SKM-1 (cell line): ENCODE measurements at regions not wholly inside any gene's neighbourhood (a gene's known extent, or its start where the extent isn't known, plus 50 kb on each side); places are given as distances from the start of the nearest gene placed in this dataset.
A peak's percentile ranks its signal among the peaks of the same experiment; 100 is the strongest.
"Not testable (repeated sequence)": the region's sequence is repeated elsewhere in the genome, so short reads cannot be mapped to it uniquely, and the experiment has no call there.

Source experiments
- DNase-seq: peaks from one replicate; lab custom pipeline; 2025; ENCODE audit not compliant: unreplicated experiment; lab: John Stamatoyannopoulos, UW

DNA sequence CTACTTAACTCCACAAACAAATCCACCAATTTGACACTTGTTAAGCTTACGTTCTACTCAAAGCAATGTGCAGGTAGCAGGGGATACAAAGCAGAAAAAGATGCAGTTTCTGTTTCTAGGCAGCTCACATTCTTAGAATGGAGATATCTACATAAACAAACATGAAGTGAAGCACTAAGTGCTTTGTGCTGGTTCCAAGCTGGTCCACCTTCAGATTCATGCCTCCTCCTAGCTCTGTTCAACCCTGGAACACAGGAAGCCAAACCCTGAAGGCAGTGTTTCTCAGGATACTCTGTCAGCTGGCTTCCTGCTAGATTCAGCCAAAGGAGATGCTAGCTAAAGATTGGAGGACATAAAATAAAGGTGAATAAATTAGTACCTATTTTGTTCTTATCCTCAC lies 55.3 kb upstream of the NOL4 start:
- no peak for DNase-seq

DNA sequence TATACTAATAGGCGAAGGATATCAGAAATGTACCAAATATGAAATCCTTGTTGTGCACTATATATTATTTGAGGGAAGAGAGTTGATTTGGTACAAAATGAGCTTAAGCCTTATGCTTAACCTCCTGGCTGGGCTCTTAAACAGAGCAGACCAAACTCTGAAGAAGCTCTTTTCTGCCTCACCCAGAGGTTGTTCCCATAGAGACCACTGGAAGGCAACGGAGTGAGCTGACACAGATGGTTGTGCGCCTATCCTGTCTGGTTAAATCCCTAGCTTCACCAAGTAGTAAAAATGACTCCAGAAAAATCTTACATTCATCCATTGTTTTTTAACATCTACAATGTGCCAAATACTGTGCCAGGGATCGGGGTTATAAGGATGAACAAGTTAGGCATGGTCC lies 55.9 kb upstream of the NOL4 start:
- no peak for DNase-seq

DNA sequence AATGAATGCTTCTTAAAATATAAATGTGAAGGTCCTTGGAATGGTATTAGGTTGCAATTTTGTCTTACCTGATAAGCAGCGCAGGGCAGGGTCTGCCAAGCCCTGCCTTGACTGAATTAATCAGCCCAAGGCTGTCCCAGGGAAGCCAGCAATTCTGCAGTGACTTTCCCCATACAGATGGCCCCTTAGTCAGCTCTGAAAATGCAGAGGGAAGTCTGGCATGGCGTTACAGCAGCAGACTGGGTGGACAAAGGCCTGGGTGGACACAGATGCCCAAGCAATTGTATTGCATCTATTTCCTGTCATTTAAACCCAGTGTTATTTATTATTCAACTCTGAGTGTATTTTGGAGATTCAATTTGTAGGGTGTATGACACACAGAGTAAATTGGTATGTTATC lies 56.6 kb upstream of the NOL4 start:
- no peak for DNase-seq

DNA sequence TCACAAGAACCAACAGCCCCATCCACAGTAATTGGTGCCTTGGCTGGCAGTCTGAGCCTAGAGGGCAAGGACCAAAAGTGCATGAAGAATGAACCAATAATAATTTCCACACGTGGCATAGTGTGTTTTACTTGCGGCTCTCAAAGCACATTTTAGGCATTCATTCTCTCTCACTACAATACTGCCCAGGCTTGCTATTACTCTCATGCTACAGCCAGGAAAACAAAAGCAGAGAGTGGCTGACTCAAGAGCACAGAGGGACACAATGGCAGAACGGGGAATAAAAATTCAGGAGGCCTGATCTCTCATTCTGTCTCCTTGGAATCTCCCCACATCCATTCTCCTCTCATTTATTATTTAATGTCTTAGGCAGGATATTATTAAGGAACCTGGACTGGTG lies 57.0 kb upstream of the NOL4 start:
- DNase-seq: no peak

DNA sequence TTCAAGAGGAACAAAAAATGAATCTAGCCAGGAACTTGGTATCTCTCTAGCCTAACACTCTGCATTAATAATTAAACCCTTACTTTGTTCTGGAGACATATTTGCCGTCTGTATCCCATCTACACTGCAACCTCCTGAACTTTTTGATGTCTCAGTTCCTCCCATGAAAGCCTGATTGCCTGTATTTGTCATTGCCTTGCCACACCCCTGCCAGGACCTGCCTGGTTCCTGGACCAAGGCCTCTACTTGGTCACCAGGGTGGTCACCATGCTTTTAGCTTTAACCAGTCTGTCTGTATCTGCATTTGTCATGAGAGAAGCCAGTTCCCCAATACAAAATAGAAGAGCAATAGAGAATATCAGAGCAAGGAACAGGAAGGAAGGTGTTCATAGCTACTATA lies 58.8 kb upstream of the NOL4 start:
- DNase-seq: no peak

DNA sequence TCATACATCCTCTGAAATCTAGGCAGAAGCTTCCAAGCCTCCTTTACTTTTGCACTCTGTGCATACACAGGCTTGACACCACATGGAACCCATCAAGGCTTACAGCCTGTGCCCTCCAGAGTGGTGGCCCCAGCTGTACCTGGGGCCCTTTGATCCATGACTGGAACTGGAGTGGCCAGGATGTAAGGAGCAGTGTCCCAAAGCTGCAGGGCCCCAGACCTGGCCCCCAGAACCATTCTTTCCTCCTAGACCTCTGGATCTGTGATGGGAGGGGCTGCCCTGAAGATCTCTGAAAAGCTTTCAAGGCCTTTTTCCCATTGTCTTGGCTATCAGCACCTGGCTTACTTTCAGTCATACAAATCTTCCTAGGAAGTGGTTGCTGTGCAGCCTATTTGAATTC lies 63.1 kb upstream of the NOL4 start:
- DNase-seq: no peak

DNA sequence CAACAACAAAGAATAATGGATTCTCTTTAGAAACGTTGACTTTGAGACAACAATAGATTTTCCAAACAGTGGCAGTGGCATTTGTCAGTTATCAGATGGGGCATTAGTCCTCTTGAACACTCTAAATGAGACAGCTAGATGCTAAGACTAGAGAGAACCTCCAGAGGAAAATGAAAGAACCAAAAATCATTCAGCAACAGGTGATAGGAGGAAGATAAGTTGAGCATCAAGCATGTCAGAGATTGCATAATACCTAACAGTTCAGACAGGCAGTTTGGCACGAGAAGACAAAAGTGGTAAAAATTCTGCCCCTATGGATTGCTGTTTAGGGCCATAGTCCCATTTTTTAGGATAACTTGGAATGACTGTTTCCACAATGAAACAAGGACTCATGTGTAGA lies 67.9 kb upstream of the NOL4 start:
- no peak for DNase-seq

DNA sequence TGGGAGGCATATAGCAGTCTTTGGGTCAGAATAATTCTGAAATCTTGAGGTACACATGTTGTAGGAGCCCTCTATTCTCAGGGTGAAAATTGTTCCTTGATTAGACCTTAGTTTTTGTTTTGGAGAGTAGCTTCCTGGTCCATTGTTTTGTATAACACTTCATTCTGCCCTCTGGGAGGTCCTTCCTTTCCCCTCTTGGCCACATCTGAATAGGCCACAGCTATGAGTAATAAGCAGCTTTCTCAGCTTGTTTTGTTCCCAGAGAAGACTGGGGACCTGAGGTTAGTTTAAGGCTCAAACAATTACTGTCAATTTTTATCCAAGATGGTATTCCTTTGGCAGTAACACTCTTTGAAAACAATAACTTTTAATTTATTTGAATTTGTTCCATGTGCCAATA lies 72.6 kb upstream of the NOL4 start:
- no peak for DNase-seq

DNA sequence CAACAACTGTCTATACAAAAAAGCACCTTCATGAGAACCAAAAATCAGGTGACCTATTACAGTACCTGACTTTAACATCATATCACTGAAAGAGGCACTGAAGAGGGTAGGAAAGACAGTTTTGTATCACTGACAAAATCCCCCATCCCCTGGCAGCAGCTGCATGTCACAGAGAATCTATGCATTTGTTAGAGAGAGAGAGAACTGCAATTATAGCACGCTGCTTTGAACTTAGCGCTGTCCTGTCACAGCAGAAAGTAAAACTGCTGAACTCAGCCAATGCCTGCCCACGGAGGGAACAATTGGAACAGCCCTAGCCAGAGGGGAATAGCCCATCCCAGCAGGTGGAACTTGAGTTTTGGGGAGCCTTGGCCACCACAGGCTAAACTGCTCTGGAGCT lies 75.1 kb upstream of the NOL4 start:
- DNase-seq: no peak

DNA sequence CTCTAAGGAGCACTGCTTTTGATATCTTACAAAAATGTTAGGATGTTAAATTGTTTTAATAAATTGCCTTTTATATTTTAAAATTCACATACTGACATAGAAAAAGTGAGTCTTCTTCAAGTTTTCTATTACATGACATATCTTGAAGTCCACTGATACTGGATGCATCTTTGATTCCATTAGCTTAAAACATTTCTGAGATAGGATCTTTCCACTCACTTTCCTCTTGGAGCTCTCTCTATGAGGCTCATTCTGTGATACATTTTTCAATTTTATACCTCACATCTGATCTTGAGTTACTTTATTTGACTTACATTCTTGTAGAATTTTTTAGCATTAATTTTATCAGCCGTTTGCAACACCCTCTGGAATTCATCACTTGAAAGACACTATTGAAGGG lies 86.8 kb upstream of the NOL4 start:
- no peak for DNase-seq

DNA sequence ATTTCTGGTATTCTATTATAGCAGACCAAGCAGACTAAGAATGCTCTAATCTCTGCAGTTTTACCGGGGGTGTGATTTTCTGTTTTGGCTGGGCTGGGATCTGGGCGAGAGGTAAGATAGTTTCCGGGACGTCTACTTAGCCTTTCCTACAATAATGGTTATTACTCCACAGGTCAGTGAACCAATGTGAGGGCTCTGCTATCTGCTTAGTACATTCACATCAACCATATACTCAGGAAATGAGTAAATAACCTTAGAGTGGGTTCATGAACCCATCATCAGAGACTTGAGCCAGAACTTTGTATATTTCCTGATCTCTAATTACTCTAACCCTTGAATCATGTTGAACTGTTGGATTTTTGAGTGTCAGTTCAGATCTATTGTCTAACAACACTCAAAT lies 90.1 kb upstream of the NOL4 start:
- no peak for DNase-seq

DNA sequence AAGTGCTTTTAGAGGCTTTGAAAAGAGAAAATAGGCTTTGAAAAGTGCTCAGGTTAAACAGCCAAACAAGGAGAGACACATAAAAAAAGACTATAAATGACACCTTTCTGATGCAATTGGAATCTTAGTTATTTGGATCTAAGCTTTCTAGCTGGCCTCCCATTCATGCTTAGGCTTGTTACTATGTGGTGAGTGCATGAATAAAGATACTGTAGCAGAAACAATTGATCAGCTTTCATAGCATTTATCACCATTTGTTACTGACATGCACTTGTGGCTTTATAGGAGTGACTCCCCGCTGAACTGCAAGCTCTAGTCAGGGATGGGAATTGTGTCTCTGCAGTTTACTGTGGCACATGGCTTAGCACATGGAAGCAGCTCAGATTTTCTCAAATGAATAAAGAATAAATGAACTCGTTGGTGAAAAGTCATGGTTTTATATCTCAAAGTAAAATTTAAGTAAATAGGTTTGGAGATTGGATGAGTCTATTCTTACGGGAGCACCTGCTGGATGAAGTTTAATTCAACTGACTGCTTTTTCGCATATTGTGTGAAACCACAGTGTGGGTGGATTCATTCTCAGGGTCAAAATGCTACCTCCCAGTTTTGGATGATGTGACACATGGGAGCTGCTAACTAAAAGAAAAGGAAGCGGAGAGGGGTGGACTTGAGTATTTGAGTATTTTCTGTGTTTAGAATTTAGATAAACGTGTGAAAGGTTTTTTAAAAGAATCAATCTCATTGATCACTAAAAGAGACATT lies 91.1 kb upstream of the NOL4 start:
- no peak for DNase-seq

DNA sequence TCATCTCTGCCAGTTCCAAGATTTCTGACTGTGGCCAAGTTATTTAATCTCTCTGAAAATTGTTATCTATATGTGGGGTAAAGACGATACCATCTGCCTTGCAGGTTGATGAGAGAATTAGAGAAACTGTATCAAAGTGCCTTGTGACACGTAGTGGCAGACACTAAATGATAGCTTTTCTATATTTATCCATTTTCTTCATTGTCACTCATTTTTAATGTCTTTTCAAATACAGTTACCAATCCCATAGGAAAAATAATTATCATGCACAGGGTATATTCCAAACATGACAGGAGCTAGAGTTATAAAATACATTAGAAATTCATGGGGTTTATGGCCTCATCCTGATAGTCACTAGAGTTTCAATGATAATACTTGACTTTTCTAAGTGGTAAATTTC lies 95.6 kb upstream of the NOL4 start:
- no peak for DNase-seq

DNA sequence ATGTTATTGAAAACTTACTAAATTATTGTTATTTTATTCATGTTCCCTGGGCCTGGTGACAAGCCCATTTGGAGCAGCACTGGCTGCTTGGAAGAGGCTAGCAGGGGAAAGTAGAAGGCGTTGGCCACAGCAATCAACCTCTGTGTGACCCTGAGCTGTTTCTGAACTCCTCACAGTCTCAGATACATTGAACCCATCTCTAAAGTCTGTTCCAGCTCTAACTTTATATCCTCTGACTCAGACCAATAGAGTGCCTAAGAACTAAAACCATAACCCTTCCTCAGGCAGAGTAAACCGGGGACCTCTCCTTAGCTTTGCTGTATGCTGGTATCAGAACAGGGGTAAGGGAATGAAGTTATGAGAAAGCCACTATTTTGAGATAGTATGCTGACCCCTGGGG lies 96.4 kb upstream of the NOL4 start:
- no peak for DNase-seq

DNA sequence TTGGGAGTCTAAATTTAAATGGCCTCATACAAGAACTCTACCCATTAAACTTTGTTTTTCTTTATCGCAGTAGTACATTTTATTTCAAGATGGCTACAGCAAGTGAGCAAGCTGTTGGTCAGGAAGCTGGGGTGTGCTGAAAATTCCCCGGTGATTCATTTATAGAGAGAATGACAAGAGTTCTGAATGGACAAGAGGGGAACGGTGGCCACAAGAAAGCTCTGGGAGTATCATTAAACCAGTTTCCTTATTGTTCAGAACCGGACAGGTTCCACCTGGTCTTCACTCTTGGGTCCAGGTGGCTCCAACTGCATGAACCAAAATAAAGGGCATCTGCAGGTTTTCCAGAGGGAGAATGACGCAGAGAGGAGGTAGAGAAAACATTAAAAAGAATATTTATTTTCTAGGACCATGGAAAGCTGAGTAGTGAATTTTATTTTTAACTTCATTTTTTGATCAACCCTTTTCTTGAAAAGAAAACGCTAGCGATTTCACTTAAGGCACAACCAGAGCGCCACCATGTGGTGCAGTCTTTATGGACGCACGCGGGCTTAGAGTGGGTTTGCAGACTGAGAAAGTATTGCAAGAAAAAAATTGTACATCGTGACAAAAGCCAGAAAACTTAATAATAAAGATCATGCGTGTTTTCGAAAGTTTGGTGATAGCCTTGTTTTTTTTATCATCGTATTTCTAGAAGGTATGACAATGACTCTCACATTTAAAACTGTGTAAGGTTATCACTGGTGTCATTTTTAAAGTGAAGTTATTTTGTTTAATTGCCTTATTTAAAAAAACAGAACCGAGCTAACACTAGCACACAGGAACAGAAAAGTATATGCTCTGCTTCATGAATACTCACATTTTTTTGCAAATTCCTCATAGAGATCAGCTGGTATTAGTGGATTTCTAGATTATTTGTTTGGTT lies 97.9 kb upstream of the NOL4 start:
- peak; percentile 8 for DNase-seq

DNA sequence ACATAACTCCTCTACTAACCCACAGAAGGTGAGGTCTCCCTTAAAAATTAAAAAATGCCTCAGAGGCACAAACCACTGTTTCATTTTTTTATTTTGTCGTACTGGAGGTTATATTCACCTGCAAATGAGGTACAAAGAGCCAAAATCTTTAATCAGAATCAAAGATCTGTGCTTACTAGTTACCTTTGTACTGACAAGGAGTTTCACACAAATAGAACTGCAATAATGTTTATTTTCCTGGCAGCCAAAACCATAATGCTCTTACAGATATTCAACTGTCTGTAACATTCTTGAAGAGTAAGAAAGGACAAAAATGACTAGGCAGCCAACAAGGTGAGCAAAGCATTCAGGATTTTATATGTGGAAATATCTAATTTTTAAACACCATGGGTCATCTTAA lies 105.1 kb upstream of the NOL4 start:
- no peak for DNase-seq

DNA sequence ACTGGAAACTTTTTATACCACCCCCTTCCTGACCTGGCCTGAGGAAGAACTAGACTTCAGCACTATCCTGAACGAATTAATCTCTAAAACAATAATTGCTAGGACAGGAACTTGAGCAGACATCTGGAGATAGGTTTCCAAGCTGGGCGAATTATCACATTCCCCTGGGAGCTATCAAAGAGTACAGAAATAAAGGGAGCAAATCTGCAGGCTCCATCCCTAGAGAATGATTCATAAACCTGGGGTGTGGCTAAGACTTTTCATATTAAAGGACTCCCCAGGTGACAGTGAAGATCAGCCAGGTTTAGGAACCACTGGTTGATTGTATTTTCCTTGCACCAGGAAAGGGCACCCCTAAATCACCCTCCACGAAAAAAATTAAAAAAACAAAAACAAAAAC lies 105.6 kb upstream of the NOL4 start:
- no peak for DNase-seq

DNA sequence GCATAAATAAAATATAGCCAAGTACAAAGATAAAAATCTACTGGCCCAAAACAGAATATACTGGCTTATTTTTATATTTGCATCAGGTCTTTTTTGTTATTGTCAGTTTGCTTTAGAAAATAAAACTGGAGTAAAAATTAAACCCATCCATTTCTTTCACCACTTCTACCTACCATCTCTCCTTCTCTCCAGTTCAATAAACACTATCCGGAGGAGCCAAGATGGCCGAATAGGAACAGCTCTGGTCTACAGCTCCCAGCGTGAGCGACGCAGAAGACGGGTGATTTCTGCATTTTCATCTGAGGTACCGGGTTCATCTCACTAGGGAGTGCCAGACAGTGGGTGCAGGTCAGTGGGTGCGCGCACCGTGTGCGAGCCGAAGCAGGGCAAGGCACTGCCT lies 106.2 kb upstream of the NOL4 start:
- not testable (repeated sequence) for DNase-seq

DNA sequence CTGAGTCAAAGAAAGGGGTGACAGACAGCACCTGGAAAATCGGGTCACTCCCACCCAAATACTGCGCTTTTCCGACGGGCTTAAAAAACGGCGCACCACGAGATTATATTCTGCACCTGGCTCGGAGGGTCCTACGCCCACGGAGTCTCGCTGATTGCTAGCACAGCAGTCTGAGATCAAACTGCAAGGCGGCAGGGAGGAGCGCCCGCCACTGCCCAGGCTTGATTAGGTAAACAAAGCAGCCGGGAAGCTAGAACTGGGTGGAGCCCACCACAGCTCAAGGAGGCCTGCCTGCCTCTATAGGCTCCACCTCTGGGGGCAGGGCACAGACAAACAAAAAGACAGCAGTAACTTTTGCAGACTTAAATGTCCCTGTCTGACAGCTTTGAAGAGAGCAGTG lies 106.6 kb upstream of the NOL4 start:
- DNase-seq: not testable (repeated sequence)

DNA sequence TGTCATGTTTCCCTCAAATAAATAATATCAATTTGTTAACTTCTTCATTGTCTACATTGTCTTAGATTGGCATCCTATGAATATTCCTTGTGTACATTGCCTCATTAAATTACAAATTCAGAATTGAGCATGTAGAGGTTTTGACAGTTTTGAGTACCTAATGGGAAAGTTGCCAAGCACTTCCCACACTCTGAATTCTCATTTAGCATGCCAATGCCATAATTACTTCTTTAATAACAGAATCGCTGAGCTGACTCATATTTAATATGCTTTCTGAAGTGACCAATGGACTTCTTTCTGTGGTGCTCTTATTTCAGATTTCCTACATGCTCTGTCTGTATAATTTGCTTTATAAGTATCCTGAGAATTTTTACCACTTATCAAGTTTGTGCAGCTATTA lies 114.4 kb upstream of the NOL4 start:
- DNase-seq: no peak

DNA sequence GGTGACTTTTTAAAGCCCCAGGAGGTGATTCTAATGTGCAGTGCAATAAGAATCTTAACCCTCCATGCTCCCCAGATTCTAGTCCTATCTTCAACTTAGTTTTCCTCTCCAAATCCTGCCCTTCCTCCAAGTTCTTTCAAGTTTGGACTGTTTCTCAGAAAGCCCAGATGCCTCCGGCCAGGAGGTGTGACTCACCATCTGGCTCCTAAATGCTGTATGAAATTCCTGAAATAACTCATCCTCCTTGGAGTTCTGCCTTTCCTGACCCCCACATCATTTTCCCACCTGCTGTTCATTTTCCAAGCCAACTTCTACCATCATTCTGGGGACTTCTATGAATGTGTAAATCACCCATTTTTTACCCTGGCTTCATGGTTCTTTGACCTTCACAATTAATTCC lies 118.2 kb upstream of the NOL4 start:
- no peak for DNase-seq

DNA sequence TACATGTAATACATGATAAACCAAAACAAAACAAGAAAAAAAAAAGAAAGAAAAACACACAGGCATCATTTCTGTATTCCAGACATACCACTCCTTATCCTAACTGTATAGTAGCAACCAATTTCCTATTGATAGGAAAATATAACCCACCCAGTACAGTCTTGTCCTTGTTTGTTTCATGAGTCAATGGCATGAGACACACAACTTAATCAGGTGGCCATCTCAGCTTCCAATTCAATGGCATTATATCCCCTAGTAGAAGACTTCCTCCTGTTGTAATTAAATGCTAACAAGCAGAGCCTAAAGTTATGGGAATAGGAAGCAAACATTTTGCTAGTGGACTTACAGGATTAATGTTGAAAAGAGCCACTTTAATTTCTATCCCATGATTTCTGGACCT lies 121.0 kb upstream of the NOL4 start:
- DNase-seq: no peak

DNA sequence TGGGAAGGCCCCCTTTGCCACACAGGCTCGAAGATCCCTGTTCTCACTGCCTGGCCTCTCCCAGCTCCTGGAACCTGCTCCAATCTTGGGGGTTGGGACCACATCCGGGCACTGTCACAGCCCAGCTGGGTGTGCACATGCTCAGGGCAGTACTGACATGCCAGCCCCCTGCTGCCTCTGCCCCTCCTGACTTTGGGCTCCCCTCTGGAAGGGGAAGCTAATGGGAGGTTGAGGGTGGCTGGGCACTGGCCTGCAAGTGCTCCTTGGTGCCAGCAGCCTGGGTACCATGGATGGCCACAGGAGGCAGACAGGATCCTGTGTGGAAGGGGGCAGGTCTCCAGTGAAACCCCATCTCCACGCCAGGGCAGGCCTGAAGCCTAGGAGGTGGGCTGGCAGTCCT lies 126.1 kb upstream of the NOL4 start:
- no peak for DNase-seq
